ENCODE measurements at regions not wholly inside any gene's neighbourhood (a gene's known extent, or its start where the extent isn't known, plus 50 kb on each side); places are given as distances from the start of the nearest gene placed in this dataset.

DNA sequence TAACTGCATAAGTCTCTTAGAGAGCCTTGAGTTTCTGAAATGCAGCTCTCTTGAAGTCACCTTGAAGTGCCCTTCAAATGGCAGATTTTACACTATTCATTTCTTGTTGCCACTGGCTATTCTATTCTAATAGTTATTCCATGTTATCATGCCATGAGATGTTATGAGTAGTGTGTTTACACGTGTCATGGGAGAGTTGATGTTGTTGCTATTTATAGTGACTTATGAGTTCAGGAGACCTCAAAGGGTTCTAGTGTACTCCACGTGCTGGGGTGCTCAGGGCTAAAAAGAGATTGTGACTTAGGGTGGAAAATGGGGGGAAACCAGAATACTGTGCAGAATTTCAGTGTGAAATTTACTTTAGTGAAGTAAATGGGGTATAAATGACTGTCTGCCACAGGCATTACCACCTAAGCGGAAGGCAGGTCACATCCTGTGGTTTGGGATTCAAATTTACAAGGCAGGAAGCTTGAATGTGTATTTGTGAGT, 77.1 kb upstream of the SLC4A4 start:
- H3K4me3 ChIP-seq = no peak overlapping the region
- WGBS, 4 donors = 48 to 55% (median 51%) methylated on average over 3 of the region's 3 CpGs
- ATAC-seq = peak; percentile 84 to 90 (median 86)
- H3K36me3 ChIP-seq = no peaks in the 10 kb centered on the region
- TF ChIP-seq POLR2A (IDR thresholded peaks at IDR 0.05) = no peak
- TF ChIP-seq, protein P1, sequence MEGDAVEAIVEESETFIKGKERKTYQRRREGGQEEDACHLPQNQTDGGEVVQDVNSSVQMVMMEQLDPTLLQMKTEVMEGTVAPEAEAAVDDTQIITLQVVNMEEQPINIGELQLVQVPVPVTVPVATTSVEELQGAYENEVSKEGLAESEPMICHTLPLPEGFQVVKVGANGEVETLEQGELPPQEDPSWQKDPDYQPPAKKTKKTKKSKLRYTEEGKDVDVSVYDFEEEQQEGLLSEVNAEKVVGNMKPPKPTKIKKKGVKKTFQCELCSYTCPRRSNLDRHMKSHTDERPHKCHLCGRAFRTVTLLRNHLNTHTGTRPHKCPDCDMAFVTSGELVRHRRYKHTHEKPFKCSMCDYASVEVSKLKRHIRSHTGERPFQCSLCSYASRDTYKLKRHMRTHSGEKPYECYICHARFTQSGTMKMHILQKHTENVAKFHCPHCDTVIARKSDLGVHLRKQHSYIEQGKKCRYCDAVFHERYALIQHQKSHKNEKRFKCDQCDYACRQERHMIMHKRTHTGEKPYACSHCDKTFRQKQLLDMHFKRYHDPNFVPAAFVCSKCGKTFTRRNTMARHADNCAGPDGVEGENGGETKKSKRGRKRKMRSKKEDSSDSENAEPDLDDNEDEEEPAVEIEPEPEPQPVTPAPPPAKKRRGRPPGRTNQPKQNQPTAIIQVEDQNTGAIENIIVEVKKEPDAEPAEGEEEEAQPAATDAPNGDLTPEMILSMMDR (IDR thresholded peaks at IDR 0.05) = no peak
- intact Hi-C loops (cut with DNase I) = no loop called here
- no peaks in the 10 kb centered on the region for H3K9me3 ChIP-seq
- H3K27me3 ChIP-seq = no peaks in the 10 kb centered on the region
- DNase-seq = no peak
- H3K27ac ChIP-seq = peak overlapping the region; percentile 64 to 90 (median 82)
- peaks cover 0 to 56% (median 37%) of the 10 kb centered on the region in 12 donors for H3K4me1 ChIP-seq

DNA sequence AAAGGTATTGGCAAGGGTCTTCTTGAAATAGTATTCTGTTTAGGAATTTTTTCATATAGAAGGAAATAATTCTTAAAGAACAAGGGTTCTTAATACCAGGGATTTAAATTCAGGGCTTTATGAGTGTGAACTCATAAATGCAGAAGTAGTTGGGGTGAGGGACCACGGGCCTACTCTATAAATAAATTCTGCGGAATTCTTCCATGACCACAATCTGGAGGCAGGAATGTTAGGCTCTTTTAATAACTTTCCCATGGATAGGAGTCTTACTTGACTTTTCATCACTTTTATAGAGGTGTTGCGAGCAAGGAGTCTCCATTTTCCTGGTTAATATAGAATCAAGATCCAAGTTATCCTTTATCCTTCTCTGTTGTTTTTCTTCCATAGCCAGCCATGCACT, 76.7 kb upstream of the SLC4A4 start:
- Histone ChIP-seq H3K9me3 (no peaks in the 10 kb centered on the region), H3K4me3 (no peak overlapping the region), H3K36me3 (no peaks in the 10 kb centered on the region), H3K4me1 (peaks cover 0 to 61% (median 39%) of the 10 kb centered on the region in 12 donors), H3K27ac (peak overlapping the region; percentile 44 to 90 (median 82)), H3K27me3 (no peaks in the 10 kb centered on the region)
- no peak for TF ChIP-seq POLR2A (IDR thresholded peaks at IDR 0.05)
- TF ChIP-seq, protein P1 (IDR thresholded peaks at IDR 0.05) = no peak
- no peak for DNase-seq
- intact Hi-C loops (cut with DNase I) = no loop called here
- ATAC-seq = no peak
- 48 to 60% (median 57%) methylated on average over 3 of the region's 3 CpGs for WGBS, 4 donors

DNA sequence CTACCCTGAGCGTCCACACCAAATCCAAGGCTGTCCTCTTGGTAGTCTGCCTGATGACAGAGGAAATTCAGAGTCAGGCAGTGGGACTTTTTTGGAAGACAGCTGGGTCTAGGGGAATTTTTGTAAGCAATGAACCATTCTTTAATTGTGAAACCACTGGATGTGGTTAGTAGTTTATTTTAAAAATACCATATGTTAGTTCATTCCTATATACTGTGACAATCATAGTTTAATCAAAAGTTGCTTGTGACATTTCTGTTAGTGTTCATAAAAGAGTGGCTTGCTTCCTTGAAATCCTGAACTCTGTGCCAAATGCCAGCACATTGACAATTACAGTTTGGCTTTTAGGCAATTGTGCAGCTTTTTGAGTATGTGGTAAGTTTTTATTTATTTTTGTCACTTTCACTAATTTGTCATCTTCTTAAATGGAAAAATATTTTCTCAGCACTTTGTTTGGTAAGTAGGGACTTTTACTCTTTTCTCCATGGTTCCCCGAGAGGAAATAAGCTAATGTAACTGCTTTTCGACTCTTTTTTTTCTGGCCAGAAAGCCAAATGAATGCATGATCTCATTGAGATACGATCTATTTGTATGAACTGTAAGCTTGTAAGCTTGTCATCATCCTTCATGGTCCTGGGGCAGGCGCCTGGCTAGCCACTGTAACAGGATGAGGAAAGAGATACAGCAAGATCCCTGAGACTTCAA, 72.6 kb upstream of the SLC4A4 start:
- H3K36me3 ChIP-seq = no peaks in the 10 kb centered on the region
- no peak for TF ChIP-seq POLR2A (IDR thresholded peaks at IDR 0.05)
- TF ChIP-seq, protein P1 (IDR thresholded peaks at IDR 0.05) = no peak
- ATAC-seq = peak in 3 of 4 donors; percentile 47 to 52 (median 50)
- H3K27ac ChIP-seq = peak overlapping the region in 4 of 12 donors; percentile 5 to 39 (median 12)
- no peaks in the 10 kb centered on the region for H3K27me3 ChIP-seq
- peaks cover 0 to 51% (median 25%) of the 10 kb centered on the region in 12 donors for H3K4me1 ChIP-seq
- no peak overlapping the region for H3K4me3 ChIP-seq
- intact Hi-C loops (cut with DNase I) = no loop called here
- no peaks in the 10 kb centered on the region for H3K9me3 ChIP-seq
- WGBS, 4 donors = 49 to 52% (median 50%) methylated on average over 5 of the region's 5 CpGs
- DNase-seq = peak in 1 of 5 donors; percentile 31

DNA sequence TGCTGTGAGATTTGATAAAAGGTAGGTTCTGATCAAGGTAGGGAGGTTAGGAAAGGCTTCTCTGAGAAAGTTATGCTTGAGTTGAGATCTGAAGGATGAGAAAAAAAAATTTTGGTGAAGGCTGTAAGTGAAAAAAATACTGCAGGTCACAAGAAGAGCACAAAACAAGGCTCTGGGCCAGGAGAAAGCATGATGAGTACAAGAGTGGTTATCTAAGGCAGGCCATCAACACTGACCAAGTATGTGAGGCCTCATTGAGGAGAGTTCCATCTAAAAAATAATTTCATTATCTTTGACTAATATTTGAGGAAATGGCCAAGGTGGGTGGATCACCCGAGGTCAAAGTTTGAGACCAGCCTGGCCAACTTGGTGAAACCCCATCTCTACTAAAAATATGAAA, 71.6 kb upstream of the SLC4A4 start:
- WGBS, 4 donors = 88 to 95% (median 89%) methylated on average over 1 of the region's 1 CpG
- Histone ChIP-seq H3K27me3 (no peaks in the 10 kb centered on the region), H3K36me3 (no peaks in the 10 kb centered on the region), H3K4me1 (peaks cover 0 to 41% (median 15%) of the 10 kb centered on the region in 12 donors), H3K4me3 (no peak overlapping the region), H3K9me3 (no peaks in the 10 kb centered on the region), H3K27ac (peak overlapping the region in 1 of 12 donors; percentile 7)
- no peak for DNase-seq
- TF ChIP-seq POLR2A (IDR thresholded peaks at IDR 0.05) = no peak
- TF ChIP-seq, protein P1 (IDR thresholded peaks at IDR 0.05) = no peak
- intact Hi-C loops (cut with DNase I) = no loop called here
- no peak for ATAC-seq
